ENCODE measurements at regions not wholly inside any gene's neighbourhood (a gene's known extent, or its start where the extent isn't known, plus 50 kb on each side); places are given as distances from the start of the nearest gene placed in this dataset.
"Not testable (repeated sequence)": the region's sequence is repeated elsewhere in the genome, so short reads cannot be mapped to it uniquely, and the experiment has no call there.

- DNase-seq, result no peak
- no peak for ATAC-seq
Observed at GRCh38 chr1:58190267-58190988, 356.1 kb downstream of the OMA1 start.

- ATAC-seq (no peak), DNase-seq (no peak)
Observed at GRCh38 chr1:58189453-58189852, 357.1 kb downstream of the OMA1 start.

GRCh38 chr1:58183286-58183685 is 363.2 kb downstream of the OMA1 start:
- DNase-seq (no peak), ATAC-seq (no peak)

GRCh38 chr1:58180537-58180936 is 366.0 kb downstream of the OMA1 start:
- ATAC-seq, result no peak
- DNase-seq, result no peak

- DNase-seq, ATAC-seq: not testable (repeated sequence)
Observed at GRCh38 chr1:58169160-58169559, 377.4 kb downstream of the OMA1 start.

- ATAC-seq, DNase-seq: not testable (repeated sequence)
Observed at GRCh38 chr1:58167131-58167530, 379.4 kb downstream of the OMA1 start.

GRCh38 chr1:58166417-58166816 is 380.1 kb downstream of the OMA1 start:
- no peak for DNase-seq
- ATAC-seq, result no peak

- ATAC-seq (no peak), DNase-seq (no peak)
Observed at GRCh38 chr1:58165073-58165472, 381.5 kb downstream of the OMA1 start.

GRCh38 chr1:58162952-58163550 is 383.5 kb downstream of the OMA1 start:
- peak; percentile 17 for DNase-seq
- ATAC-seq, result no peak

- no peak for DNase-seq
- no peak for ATAC-seq
Observed at GRCh38 chr1:58159434-58159830, 387.1 kb downstream of the OMA1 start.

- no peak for ATAC-seq
- no peak for DNase-seq
Observed at GRCh38 chr1:58158506-58159433, 387.8 kb downstream of the OMA1 start.

- no peak for ATAC-seq
- no peak for DNase-seq
Observed at GRCh38 chr1:58158016-58158415, 388.5 kb downstream of the OMA1 start.

GRCh38 chr1:58157256-58157655 is 389.3 kb downstream of the OMA1 start:
- DNase-seq, result no peak
- no peak for ATAC-seq

GRCh38 chr1:58156831-58157230 is 389.7 kb downstream of the OMA1 start:
- DNase-seq, result no peak

GRCh38 chr1:58156124-58156468 is 390.4 kb downstream of the OMA1 start:
- ATAC-seq, result no peak
- no peak for DNase-seq

More at GRCh38 chr1:58156831-58157230, 389.7 kb downstream of the OMA1 start:
- no peak for ATAC-seq

- ATAC-seq (no peak), DNase-seq (no peak)
Observed at GRCh38 chr1:58155418-58156123, 391.0 kb downstream of the OMA1 start.

GRCh38 chr1:58154256-58154655 is 392.3 kb downstream of the OMA1 start:
- DNase-seq (no peak), ATAC-seq (no peak)

GRCh38 chr1:58152697-58153096 is 393.8 kb downstream of the OMA1 start:
- ATAC-seq (no peak), DNase-seq (no peak)

GRCh38 chr1:58149271-58149812 is 397.2 kb downstream of the OMA1 start:
- ATAC-seq (no peak), DNase-seq (no peak)

- DNase-seq, result no peak
- no peak for ATAC-seq
Observed at GRCh38 chr1:58144698-58145270, 401.7 kb downstream of the OMA1 start.

- DNase-seq (no peak), ATAC-seq (no peak)
Observed at GRCh38 chr1:58143972-58144697, 402.4 kb downstream of the OMA1 start.
